WI38 (cell line): ENCODE measurements at regions not wholly inside any gene's neighbourhood (a gene's known extent, or its start where the extent isn't known, plus 50 kb on each side); places are given as distances from the start of the nearest gene placed in this dataset.

ENCODE experiments used
- H3K4me3 ChIP-seq: 2 replicates; pipeline ENCODE4 v1.5.1; 2011; ENCODE audit warnings: low read depth, mild to moderate bottlenecking, control low read depth, low read length
- CTCF ChIP-seq: IDR thresholded peaks from 2 replicates; pipeline ENCODE4 v1.5.1; 2012; ENCODE audit warnings: low read depth, mild to moderate bottlenecking, control low read depth, low read length

GRCh38 chr1:91075233-91076135 is 53.6 kb upstream of the ZNF644 start:
- no peak for TF ChIP-seq CTCF
- no peak overlapping the region for H3K4me3 ChIP-seq

GRCh38 chr1:91073299-91073698 is 51.5 kb upstream of the ZNF644 start:
- no peak overlapping the region for H3K4me3 ChIP-seq
- TF ChIP-seq CTCF: no peak

DNA sequence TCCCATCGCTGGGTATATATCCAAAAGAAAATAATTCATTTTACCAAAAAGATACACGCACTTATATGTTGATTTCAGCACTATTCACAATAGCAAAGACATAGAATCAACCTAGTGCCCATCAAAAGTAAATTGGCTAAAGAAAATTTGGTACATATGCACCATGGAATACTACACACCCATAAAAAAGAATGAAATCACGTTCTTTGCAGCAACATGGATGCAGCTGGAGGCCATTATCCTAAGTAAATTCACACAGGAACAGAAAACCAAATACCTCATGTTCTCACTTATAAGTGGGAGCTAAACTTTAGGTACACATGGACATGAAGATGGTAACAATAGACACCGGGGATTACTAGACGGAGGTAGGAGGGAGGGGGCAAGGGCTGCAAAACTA is 50.0 kb upstream of the ZNF644 start:
- no peak overlapping the region for H3K4me3 ChIP-seq
- no peak for TF ChIP-seq CTCF
